GM10248 (cell line): ENCODE measurements at regions not wholly inside any gene's neighbourhood (a gene's known extent, or its start where the extent isn't known, plus 50 kb on each side); places are given as distances from the start of the nearest gene placed in this dataset.

Source experiments
- CTCF ChIA-PET: fragments of 300-600 bp; sonication (Branson Sonifier 250); formaldehyde crosslinking; extraction: SDS; loops from one replicate; lab custom pipeline; 2021; ENCODE audit warnings: antibody characterized with exemption; lab: Yijun Ruan, JAX
- POLR2A ChIA-PET: fragments of 350-650 bp; sonication (Branson Sonifier 250); formaldehyde crosslinking; extraction: SDS; loops from one replicate; lab custom pipeline; 2020; ENCODE audit warnings: antibody characterized with exemption; lab: Yijun Ruan, JAX
- DNase-seq: peaks from one replicate; pipeline ENCODE4 v3.0.0; 2012; ENCODE audit errors: extremely low spot score
- CTCF ChIP-seq: IDR thresholded peaks from 2 replicates; pipeline ENCODE4 v1.5.1; 2012; ENCODE audit warnings: mild to moderate bottlenecking, low read depth; ENCODE audit errors: extremely low read depth, missing control alignments, control extremely low read depth

GRCh38 chr6:88456221-88456859, 290.2 kb upstream of the CNR1 start:
- POLR2A ChIA-PET: no interaction called here
- no peak for TF ChIP-seq CTCF
- DNase-seq: no peak
- CTCF ChIA-PET: interaction anchor here (2.7 kb wide), 1 partner anchor 13 kb away, joined by 11 read pairs; no protein-coding TSS in a partner anchor

- POLR2A ChIA-PET: no interaction called here
- CTCF ChIA-PET: interaction anchor here (2.7 kb wide), 1 partner anchor 12 kb away, joined by 11 read pairs; no protein-coding TSS in a partner anchor
- TF ChIP-seq CTCF: no peak
- DNase-seq: no peak
These were observed 289.2 kb upstream of the CNR1 start for GRCh38 chr6:88455317-88455716.

- DNase-seq: no peak
- no peak for TF ChIP-seq CTCF
- ChIA-PET CTCF (interaction anchor here (1.0 to 2.7 kb wide), 2 partner anchors 9 to 11 kb away, joined by 4 to 11 read pairs; no protein-coding TSS in a partner anchor), POLR2A (no interaction called here)
These were observed 288.5 kb upstream of the CNR1 start for GRCh38 chr6:88454658-88455057.

GRCh38 chr6:88449770-88450169, 283.6 kb upstream of the CNR1 start:
- no peak for DNase-seq
- ChIA-PET POLR2A (no interaction called here), CTCF (no interaction called here)
- TF ChIP-seq CTCF: no peak

- TF ChIP-seq CTCF: no peak
- ChIA-PET CTCF (interaction anchor here (1.1 kb wide), 1 partner anchor 9 kb away, joined by 4 read pairs; no protein-coding TSS in a partner anchor), POLR2A (no interaction called here)
- DNase-seq: no peak
These were observed 279.2 kb upstream of the CNR1 start for GRCh38 chr6:88445188-88445965.

GRCh38 chr6:88443554-88443953, 277.4 kb upstream of the CNR1 start:
- CTCF ChIA-PET: interaction anchor here (2.4 kb wide), 1 partner anchor 12 kb away, joined by 11 read pairs; no protein-coding TSS in a partner anchor
- TF ChIP-seq CTCF: no peak
- no peak for DNase-seq
- POLR2A ChIA-PET: no interaction called here
